ENCODE measurements at regions not wholly inside any gene's neighbourhood (a gene's known extent, or its start where the extent isn't known, plus 50 kb on each side); places are given as distances from the start of the nearest gene placed in this dataset.
A peak's percentile ranks its signal among the peaks of the same experiment; 100 is the strongest.

- intact Hi-C loops (cut with DNase I): no loop called here
- Histone ChIP-seq H3K4me1 (no peaks in the 10 kb centered on the region), H3K36me3 (no peaks in the 10 kb centered on the region), H3K9me3 (no peaks in the 10 kb centered on the region), H3K27ac (no peak overlapping the region), H3K4me3 (no peak overlapping the region), H3K27me3 (no peaks in the 10 kb centered on the region)
- 32 to 42% (median 35%) methylated on average over 3 of the region's 3 CpGs for WGBS, 4 donors
- peak in 1 of 4 donors; percentile 61 for ATAC-seq
- TF ChIP-seq POLR2A (IDR thresholded peaks at IDR 0.05): no peak
- TF ChIP-seq CTCF (IDR thresholded peaks at IDR 0.05): no peak
- no peak for DNase-seq
Observed at GRCh38 chr7:84372155-84372621, 177.6 kb upstream of the SEMA3A start.

GRCh38 chr7:84370114-84370513 is 175.5 kb upstream of the SEMA3A start:
- 39 to 83% (median 78%) methylated on average over 2 of the region's 2 CpGs for WGBS, 4 donors
- DNase-seq: no peak
- no peak overlapping the region for H3K27ac ChIP-seq
- no peak overlapping the region for H3K4me3 ChIP-seq
- H3K36me3 ChIP-seq: no peaks in the 10 kb centered on the region
- no peak for ATAC-seq
- H3K27me3 ChIP-seq: no peaks in the 10 kb centered on the region
- no peaks in the 10 kb centered on the region for H3K9me3 ChIP-seq
- intact Hi-C loops (cut with DNase I): no loop called here
- no peaks in the 10 kb centered on the region for H3K4me1 ChIP-seq
- TF ChIP-seq POLR2A (IDR thresholded peaks at IDR 0.05) (no peak), CTCF (IDR thresholded peaks at IDR 0.05) (no peak)

- Histone ChIP-seq H3K27ac (no peak overlapping the region), H3K4me3 (no peak overlapping the region), H3K27me3 (no peaks in the 10 kb centered on the region), H3K36me3 (no peaks in the 10 kb centered on the region), H3K9me3 (no peaks in the 10 kb centered on the region), H3K4me1 (no peaks in the 10 kb centered on the region)
- intact Hi-C loops (cut with DNase I): no loop called here
- DNase-seq: no peak
- 92 to 97% (median 93%) methylated on average over 1 of the region's 1 CpG for WGBS, 4 donors
- ATAC-seq: no peak
- no peak for TF ChIP-seq POLR2A (IDR thresholded peaks at IDR 0.05)
- TF ChIP-seq CTCF (IDR thresholded peaks at IDR 0.05): no peak
Observed at GRCh38 chr7:84368122-84368521, 173.5 kb upstream of the SEMA3A start.

- no peaks in the 10 kb centered on the region for H3K9me3 ChIP-seq
- H3K4me1 ChIP-seq: no peaks in the 10 kb centered on the region
- H3K27me3 ChIP-seq: no peaks in the 10 kb centered on the region
- H3K27ac ChIP-seq: no peak overlapping the region
- TF ChIP-seq POLR2A (IDR thresholded peaks at IDR 0.05) (no peak), CTCF (IDR thresholded peaks at IDR 0.05) (no peak)
- DNase-seq (no peak), ATAC-seq (no peak)
- H3K4me3 ChIP-seq: no peak overlapping the region
- no peaks in the 10 kb centered on the region for H3K36me3 ChIP-seq
- intact Hi-C loops (cut with DNase I): no loop called here
- WGBS, 4 donors: 93 to 94% (median 93%) methylated on average over 1 of the region's 1 CpG
Observed at GRCh38 chr7:84364708-84365107, 170.1 kb upstream of the SEMA3A start.
